Fibroblast of lung (primary cell): ENCODE measurements at regions not wholly inside any gene's neighbourhood (a gene's known extent, or its start where the extent isn't known, plus 50 kb on each side); places are given as distances from the start of the nearest gene placed in this dataset.

Source experiments
- DNase-seq, 2 donors: peaks; one replicate each; pipeline versions ENCODE4 v3.0.0 to v3.0.0-alpha.2; 2010; ENCODE audit warnings: low read depth in 2 of 2
- H2AFZ ChIP-seq: 2 replicates; pipeline ENCODE4 v1.5.1; 2012; ENCODE audit warnings: low read length, control low read depth, inconsistent platforms
- H3K27ac ChIP-seq: 2 replicates; pipeline ENCODE4 v1.5.1; 2011; ENCODE audit warnings: low read length, control low read depth; ENCODE audit not compliant: insufficient read depth
- H3K27me3 ChIP-seq: 2 replicates; pipeline ENCODE4 v1.5.1; 2011; ENCODE audit warnings: mild to moderate bottlenecking, low read length; ENCODE audit not compliant: control insufficient read depth, insufficient read depth
- H3K36me3 ChIP-seq: 2 replicates; pipeline ENCODE4 v1.5.1; 2011; ENCODE audit warnings: low read length; ENCODE audit not compliant: control insufficient read depth, insufficient read depth
- H3K4me1 ChIP-seq: 2 replicates; pipeline ENCODE4 v1.5.1; 2011; ENCODE audit warnings: low read length; ENCODE audit not compliant: control insufficient read depth, insufficient read depth; ENCODE audit errors: extremely low read depth
- H3K4me2 ChIP-seq: 2 replicates; pipeline ENCODE4 v1.5.1; 2011; ENCODE audit warnings: low read length, control low read depth; ENCODE audit not compliant: insufficient read depth; ENCODE audit errors: extremely low read depth
- H3K4me3 ChIP-seq, 4 experiments: fragments of 200-600 bp in 1 of 4; sonication (generic) in 1 of 4; replicated peaks in 1 of 4; 2 replicates each; pipeline ENCODE4 v1.5.1; 2011 to 2016; ENCODE audit warnings: low read length in 4 of 4, low read depth in 3 of 4, mild to moderate bottlenecking in 3 of 4, control low read depth in 2 of 4, inconsistent platforms in 1 of 4, mixed read lengths in 1 of 4; ENCODE audit not compliant: insufficient read depth in 1 of 4; ENCODE audit errors: control extremely low read depth in 1 of 4
- H3K79me2 ChIP-seq: 2 replicates; pipeline ENCODE4 v1.5.1; 2012; ENCODE audit warnings: mild to moderate bottlenecking, low read length, inconsistent platforms; ENCODE audit not compliant: control insufficient read depth, insufficient read depth
- H3K9ac ChIP-seq: 2 replicates; pipeline ENCODE4 v1.5.1; 2011; ENCODE audit warnings: mild to moderate bottlenecking, low read length, control low read depth; ENCODE audit not compliant: insufficient read depth
- H3K9me3 ChIP-seq: 2 replicates; pipeline ENCODE4 v1.5.1; 2012; ENCODE audit warnings: low read depth, low read length; ENCODE audit not compliant: control insufficient read depth, insufficient read depth
- H4K20me1 ChIP-seq: 2 replicates; pipeline ENCODE4 v1.5.1; 2011; ENCODE audit warnings: low read length; ENCODE audit not compliant: control insufficient read depth, insufficient read depth; ENCODE audit errors: extremely low read depth
- EZH2 ChIP-seq: IDR thresholded peaks from 2 replicates; pipeline ENCODE4 v1.5.1; 2012; ENCODE audit warnings: low read length, control low read depth, mild to moderate bottlenecking; ENCODE audit errors: missing control alignments
- TF ChIP-seq, protein P1 (sequence below), 2 donors: IDR thresholded peaks in 1 of 2; conservative IDR thresholded peaks in 1 of 2; 1 replicate in 1 of 2; 2 replicates in 1 of 2; pipeline ENCODE4 v1.5.1; 2011 to 2012; ENCODE audit warnings: low read length in 2 of 2, control low read depth in 1 of 2, inconsistent platforms in 1 of 2, low read depth in 1 of 2, mild to moderate bottlenecking in 1 of 2

DNA sequence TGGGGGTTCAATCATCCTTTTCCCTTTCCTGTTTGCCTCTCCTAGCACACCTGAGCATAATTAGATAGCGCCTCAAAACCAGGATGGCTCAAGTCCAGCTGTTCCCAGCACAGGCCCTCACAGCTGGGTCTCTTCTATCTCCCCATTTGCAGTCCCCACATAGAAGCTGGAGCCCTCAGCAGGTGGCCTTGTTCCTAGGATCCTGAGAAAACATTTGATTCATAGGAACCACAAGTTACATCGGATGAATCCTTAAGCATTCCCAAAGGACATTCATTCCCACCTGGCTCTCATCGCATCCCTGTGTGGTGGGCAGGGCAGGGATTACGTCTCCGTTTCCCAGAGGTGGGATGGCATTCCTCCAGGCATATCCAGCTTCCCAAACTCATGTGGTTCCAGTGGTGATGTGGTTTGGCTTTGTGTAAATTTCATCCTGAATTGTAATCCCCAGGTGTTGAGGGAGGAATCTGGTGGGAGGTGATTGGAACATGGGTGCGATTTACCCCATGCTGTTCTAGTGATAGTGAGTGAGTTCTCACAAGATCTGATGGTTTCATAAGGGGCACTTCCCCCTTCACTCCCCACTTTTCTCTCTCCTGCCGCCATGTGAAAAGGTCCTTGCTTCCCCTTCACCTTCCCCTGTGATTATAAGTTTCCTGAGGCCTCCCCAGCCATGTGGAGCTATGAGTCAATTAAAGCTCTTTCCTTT, 49.8 kb upstream of the LEP start:
- no peaks in the 10 kb centered on the region for H3K36me3 ChIP-seq
- H3K79me2 ChIP-seq: no peaks in the 10 kb centered on the region
- H3K9me3 ChIP-seq: no peaks in the 10 kb centered on the region
- peaks cover 25% of the 10 kb centered on the region for H3K27me3 ChIP-seq
- no peak overlapping the region for H3K27ac ChIP-seq
- no peak overlapping the region for H3K9ac ChIP-seq
- TF ChIP-seq, protein P1, sequence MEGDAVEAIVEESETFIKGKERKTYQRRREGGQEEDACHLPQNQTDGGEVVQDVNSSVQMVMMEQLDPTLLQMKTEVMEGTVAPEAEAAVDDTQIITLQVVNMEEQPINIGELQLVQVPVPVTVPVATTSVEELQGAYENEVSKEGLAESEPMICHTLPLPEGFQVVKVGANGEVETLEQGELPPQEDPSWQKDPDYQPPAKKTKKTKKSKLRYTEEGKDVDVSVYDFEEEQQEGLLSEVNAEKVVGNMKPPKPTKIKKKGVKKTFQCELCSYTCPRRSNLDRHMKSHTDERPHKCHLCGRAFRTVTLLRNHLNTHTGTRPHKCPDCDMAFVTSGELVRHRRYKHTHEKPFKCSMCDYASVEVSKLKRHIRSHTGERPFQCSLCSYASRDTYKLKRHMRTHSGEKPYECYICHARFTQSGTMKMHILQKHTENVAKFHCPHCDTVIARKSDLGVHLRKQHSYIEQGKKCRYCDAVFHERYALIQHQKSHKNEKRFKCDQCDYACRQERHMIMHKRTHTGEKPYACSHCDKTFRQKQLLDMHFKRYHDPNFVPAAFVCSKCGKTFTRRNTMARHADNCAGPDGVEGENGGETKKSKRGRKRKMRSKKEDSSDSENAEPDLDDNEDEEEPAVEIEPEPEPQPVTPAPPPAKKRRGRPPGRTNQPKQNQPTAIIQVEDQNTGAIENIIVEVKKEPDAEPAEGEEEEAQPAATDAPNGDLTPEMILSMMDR (conservative IDR thresholded peaks at IDR 0.05 in 1 of 2, IDR thresholded peaks at IDR 0.05 in 1 of 2; ENCODE audit: low read depth in 1 of 2, low read length in 2 of 2): no peak
- TF ChIP-seq EZH2: no peak
- no peaks in the 10 kb centered on the region for H4K20me1 ChIP-seq
- H2AFZ ChIP-seq: no peak overlapping the region
- DNase-seq: no peak
- no peaks in the 10 kb centered on the region for H3K4me1 ChIP-seq
- H3K4me3 ChIP-seq: no peak overlapping the region
- H3K4me2 ChIP-seq: no peak overlapping the region
